ENCODE measurements at regions not wholly inside any gene's neighbourhood (a gene's known extent, or its start where the extent isn't known, plus 50 kb on each side); places are given as distances from the start of the nearest gene placed in this dataset.

DNA sequence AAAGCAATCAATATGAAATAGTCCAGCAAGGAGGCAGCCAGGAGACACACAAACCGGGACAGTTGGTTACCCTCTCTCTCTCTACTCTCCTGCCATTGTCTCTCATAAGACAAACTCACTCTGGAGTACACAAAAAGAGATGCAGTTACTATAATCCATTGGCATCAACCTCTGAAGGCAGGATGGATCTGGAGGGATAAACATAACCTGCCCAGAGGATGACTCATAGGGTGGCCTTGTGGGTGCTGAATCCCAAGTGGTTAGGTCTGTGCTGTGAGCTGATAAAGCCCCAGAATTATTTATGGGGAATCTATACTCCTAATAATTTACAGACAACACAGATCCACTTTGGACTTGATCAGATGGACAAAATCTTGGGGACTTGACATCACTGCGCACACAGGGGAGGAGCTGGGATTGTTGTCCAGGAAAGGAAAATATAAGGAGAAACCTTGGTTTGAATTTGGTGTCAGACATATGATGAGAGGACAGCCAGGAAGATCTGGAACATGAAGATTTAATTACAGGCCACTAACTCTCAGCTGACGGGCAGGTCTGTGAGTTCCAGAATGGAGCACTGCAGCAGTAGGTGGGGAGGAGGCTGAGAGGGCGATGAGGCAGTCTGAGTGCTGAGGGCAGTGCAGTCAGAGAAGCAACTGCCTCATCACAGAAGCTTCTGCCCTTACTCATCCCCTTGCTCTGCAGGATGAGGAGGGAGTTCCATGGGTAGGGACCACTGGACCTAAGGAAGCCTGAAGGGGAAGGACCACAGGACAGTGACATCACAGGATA lies 113.9 kb upstream of the PRSS58 start:
- TF ChIP-seq, protein P1, sequence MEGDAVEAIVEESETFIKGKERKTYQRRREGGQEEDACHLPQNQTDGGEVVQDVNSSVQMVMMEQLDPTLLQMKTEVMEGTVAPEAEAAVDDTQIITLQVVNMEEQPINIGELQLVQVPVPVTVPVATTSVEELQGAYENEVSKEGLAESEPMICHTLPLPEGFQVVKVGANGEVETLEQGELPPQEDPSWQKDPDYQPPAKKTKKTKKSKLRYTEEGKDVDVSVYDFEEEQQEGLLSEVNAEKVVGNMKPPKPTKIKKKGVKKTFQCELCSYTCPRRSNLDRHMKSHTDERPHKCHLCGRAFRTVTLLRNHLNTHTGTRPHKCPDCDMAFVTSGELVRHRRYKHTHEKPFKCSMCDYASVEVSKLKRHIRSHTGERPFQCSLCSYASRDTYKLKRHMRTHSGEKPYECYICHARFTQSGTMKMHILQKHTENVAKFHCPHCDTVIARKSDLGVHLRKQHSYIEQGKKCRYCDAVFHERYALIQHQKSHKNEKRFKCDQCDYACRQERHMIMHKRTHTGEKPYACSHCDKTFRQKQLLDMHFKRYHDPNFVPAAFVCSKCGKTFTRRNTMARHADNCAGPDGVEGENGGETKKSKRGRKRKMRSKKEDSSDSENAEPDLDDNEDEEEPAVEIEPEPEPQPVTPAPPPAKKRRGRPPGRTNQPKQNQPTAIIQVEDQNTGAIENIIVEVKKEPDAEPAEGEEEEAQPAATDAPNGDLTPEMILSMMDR (IDR thresholded peaks at IDR 0.05) = no peak
- TF ChIP-seq EP300 (IDR thresholded peaks at IDR 0.05) = no peak

Data from tibial nerve (tissue), 4 donors.